ENCODE measurements at regions not wholly inside any gene's neighbourhood (a gene's known extent, or its start where the extent isn't known, plus 50 kb on each side); places are given as distances from the start of the nearest gene placed in this dataset.

DNA sequence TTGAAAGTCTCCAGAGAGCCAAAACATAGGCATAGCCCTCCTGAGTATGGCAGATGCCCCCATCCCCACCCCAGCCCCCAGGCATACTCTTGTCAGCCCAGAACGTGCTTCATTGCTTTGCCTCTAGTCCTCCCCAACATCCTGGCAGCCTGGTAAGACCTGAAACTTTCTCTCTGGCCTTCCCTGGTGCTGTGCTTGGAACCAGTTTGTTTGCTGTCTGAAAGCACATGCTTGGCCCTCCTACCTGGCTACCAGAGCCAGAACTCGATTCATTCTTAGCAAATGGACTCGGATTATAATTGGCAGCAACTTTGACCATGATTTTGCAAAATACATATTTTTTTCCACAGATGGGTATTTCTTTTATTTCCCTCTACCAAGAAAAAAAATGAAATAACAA lies 248.1 kb downstream of the USP46 start:
- Mint-ChIP-seq H3K4me1 (no peaks in the 10 kb centered on the region), H3K27ac (ENCODE audit: unreplicated experiment) (no peak overlapping the region), H3K9me3 (peaks cover 16% of the 10 kb centered on the region), H3K36me3 (ENCODE audit: low read depth) (no peaks in the 10 kb centered on the region), H3K27me3 (ENCODE audit: low read depth) (no peaks in the 10 kb centered on the region), H3K4me3 (no peak overlapping the region)
- DNase-seq (ENCODE audit: low read depth, low spot score): no peak
- TF ChIP-seq, protein P1, sequence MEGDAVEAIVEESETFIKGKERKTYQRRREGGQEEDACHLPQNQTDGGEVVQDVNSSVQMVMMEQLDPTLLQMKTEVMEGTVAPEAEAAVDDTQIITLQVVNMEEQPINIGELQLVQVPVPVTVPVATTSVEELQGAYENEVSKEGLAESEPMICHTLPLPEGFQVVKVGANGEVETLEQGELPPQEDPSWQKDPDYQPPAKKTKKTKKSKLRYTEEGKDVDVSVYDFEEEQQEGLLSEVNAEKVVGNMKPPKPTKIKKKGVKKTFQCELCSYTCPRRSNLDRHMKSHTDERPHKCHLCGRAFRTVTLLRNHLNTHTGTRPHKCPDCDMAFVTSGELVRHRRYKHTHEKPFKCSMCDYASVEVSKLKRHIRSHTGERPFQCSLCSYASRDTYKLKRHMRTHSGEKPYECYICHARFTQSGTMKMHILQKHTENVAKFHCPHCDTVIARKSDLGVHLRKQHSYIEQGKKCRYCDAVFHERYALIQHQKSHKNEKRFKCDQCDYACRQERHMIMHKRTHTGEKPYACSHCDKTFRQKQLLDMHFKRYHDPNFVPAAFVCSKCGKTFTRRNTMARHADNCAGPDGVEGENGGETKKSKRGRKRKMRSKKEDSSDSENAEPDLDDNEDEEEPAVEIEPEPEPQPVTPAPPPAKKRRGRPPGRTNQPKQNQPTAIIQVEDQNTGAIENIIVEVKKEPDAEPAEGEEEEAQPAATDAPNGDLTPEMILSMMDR (conservative IDR thresholded peaks at IDR 0.05): no peak

DNA sequence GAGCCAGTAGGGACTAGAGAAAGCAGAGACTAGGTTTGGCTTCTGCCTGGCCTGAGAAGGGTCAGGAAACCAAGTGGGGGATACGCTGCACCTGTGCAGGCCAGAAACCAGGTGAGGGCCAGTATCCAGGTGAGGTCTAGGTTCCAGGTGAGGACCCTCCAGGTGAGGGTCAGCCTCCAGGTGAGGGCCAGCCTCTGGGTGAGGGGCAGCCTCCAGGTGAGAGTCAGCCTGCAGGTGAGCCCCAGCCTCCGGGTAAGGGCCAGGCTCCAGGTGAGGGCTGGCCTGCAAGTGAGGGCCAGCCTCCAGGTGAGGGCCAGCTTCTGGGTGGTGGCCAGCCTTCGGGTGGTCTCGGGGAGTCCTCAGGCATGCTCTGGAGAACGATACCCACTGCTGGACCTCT lies 238.8 kb downstream of the USP46 start:
- DNase-seq (ENCODE audit: low read depth, low spot score): no peak
- TF ChIP-seq, protein P1 (conservative IDR thresholded peaks at IDR 0.05): no peak
- no peaks in the 10 kb centered on the region for H3K36me3 Mint-ChIP-seq (ENCODE audit: low read depth)

DNA sequence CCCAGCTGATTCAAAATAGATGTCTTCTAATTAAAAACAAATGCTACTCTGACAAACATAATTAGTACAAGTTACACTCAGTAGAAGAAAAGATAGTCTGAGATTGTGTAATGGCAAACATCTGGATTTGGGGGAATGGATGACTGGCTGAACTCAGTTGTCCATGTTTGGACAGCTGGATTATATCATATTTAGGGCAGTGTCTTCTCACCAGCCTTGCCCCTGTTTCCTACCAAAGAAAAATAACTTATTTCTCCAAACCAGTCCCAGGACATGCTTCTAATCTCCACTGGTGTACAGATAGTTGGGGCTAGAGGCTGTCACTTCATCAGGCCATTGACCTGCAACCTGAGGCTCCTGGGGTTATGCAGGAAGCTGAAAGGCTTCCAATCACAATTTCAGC lies 237.3 kb downstream of the USP46 start:
- DNase-seq (ENCODE audit: low read depth, low spot score): no peak
- H3K36me3 Mint-ChIP-seq (ENCODE audit: low read depth): no peaks in the 10 kb centered on the region
- TF ChIP-seq, protein P1 (conservative IDR thresholded peaks at IDR 0.05): no peak
- peaks cover 3% of the 10 kb centered on the region for H3K9me3 Mint-ChIP-seq
- no peak overlapping the region for H3K4me3 Mint-ChIP-seq
- H3K4me1 Mint-ChIP-seq: no peaks in the 10 kb centered on the region
- H3K27me3 Mint-ChIP-seq (ENCODE audit: low read depth): no peaks in the 10 kb centered on the region
- no peak overlapping the region for H3K27ac Mint-ChIP-seq (ENCODE audit: unreplicated experiment)

More for the DNA sequence above, 238.8 kb downstream of the USP46 start:
- Mint-ChIP-seq H3K27ac (ENCODE audit: unreplicated experiment) (no peak overlapping the region), H3K4me3 (no peak overlapping the region), H3K4me1 (no peaks in the 10 kb centered on the region), H3K9me3 (peaks cover 3% of the 10 kb centered on the region), H3K27me3 (ENCODE audit: low read depth) (no peaks in the 10 kb centered on the region)

DNA sequence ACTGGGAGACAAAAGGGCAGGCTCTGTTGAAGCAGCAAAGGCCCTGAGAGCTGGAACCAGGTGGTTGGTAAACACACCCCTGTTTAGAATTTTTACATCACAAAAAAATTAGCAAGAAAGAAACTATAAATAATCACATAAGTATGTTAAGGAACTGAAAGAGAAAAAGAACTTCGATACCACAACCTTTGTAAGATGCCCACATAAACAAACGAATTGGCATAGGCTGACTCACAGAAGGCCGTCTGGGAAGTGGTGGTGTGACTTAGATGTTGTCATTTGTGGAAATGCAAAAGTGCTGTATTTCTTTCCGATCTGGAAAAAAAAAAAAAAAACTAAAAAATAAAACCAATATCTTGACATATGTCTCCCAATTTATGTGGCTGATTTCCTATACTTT lies 235.1 kb downstream of the USP46 start:
- H3K27ac Mint-ChIP-seq (ENCODE audit: unreplicated experiment): no peak overlapping the region
- no peaks in the 10 kb centered on the region for H3K27me3 Mint-ChIP-seq (ENCODE audit: low read depth)
- no peaks in the 10 kb centered on the region for H3K9me3 Mint-ChIP-seq
- H3K4me1 Mint-ChIP-seq: no peaks in the 10 kb centered on the region
- no peak for DNase-seq (ENCODE audit: low read depth, low spot score)
- no peak overlapping the region for H3K4me3 Mint-ChIP-seq
- TF ChIP-seq, protein P1 (conservative IDR thresholded peaks at IDR 0.05): no peak
- no peaks in the 10 kb centered on the region for H3K36me3 Mint-ChIP-seq (ENCODE audit: low read depth)

DNA sequence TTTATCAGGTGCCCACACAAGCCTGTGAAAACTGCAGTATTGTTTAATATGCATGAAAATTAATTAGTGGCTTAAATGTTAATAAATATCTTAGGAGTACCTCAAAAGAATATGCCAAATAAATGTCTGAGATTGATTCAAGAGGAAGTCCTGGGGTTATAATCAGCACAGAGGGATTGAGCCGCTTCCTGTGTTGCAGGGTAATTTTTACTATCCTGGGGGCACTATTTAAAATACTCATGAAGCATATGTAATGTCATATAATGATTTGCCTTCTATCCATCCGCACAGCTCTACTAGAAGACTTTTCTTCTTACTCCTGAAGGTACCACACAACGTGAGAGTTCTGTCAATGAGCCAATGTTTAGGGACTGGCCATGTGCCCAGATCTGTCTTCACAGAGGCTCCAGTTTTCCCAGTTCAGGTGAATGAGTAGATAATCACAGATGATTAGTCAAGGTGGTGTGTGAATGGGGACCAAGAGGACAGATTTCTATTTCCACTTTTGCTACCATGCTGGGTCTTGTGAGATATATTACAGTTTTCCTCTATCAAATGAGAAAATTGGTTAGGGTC lies 233.3 kb downstream of the USP46 start:
- Mint-ChIP-seq H3K9me3 (no peaks in the 10 kb centered on the region), H3K4me3 (no peak overlapping the region), H3K36me3 (ENCODE audit: low read depth) (no peaks in the 10 kb centered on the region), H3K27ac (ENCODE audit: unreplicated experiment) (no peak overlapping the region), H3K4me1 (peaks cover 2% of the 10 kb centered on the region), H3K27me3 (ENCODE audit: low read depth) (no peaks in the 10 kb centered on the region)
- TF ChIP-seq, protein P1 (conservative IDR thresholded peaks at IDR 0.05): no peak
- no peak for DNase-seq (ENCODE audit: low read depth, low spot score)
